GM12878 (cell line): ENCODE measurements at regions not wholly inside any gene's neighbourhood (a gene's known extent, or its start where the extent isn't known, plus 50 kb on each side); places are given as distances from the start of the nearest gene placed in this dataset.

Source experiments
- ATAC-seq: fragments of 200-7000 bp; cut with Tn5 transposase; 3 replicates; pipeline ENCODE4 v1.9.1; 2020; ENCODE audit warnings: mild to moderate bottlenecking, moderate library complexity
- BruUV-seq: library from RNA; stranded (reverse); fragments of 400-500 nt; replicated peaks from 2 replicates; lab custom pipeline; 2021; lab: Mats Ljungman, UMichigan
- CTCF ChIA-PET: fragments of 300-600 bp; sonication (Branson Sonifier 250); formaldehyde crosslinking; extraction: SDS; loops from one replicate; lab custom pipeline; 2021; ENCODE audit warnings: inconsistent platforms; lab: Yijun Ruan, JAX
- POLR2A ChIA-PET: fragments of 350-600 bp; formaldehyde crosslinking; extraction: SDS; loops from one replicate; lab custom pipeline; 2021; ENCODE audit warnings: inconsistent platforms; lab: Charles Lee
- RAD21 ChIA-PET: fragments of 300-600 bp; sonication (Branson Sonifier 250); formaldehyde crosslinking; loops from one replicate; lab custom pipeline; 2023; ENCODE audit warnings: antibody characterized with exemption; ENCODE audit not compliant: unreplicated experiment; lab: Charles Lee
- SMC1A ChIA-PET: fragments of 300-600 bp; sonication (Branson Sonifier 250); formaldehyde crosslinking; loops from one replicate; lab custom pipeline; 2023; ENCODE audit not compliant: unreplicated experiment, uncharacterized antibody; lab: Charles Lee
- DNase-seq: peaks from one replicate; pipeline ENCODE4 v3.0.0-alpha.2; 2011; ENCODE audit warnings: low read depth, low spot score
- FAIRE-seq: peaks from 3 replicates; lab custom pipeline; 2011; peaks lifted over from hg19 to GRCh38; lab: Jason Lieb, UNC
- H2AFZ ChIP-seq: 2 replicates; pipeline ENCODE4 v1.6.0; 2011; ENCODE audit warnings: low read depth, low read length, control low read depth; ENCODE audit not compliant: control insufficient read depth
- H3K27ac ChIP-seq: 2 replicates; pipeline ENCODE4 v1.5.1; 2011; ENCODE audit warnings: control low read depth; ENCODE audit not compliant: control insufficient read depth, insufficient read depth
- H3K27me3 ChIP-seq, 2 experiments: replicated peaks in 1 of 2; 2 replicates each; pipeline versions ENCODE4 v1.6.0 to v1.6.1; 2011; ENCODE audit warnings: low read length in 1 of 2; ENCODE audit not compliant: control insufficient read depth in 2 of 2, insufficient read depth in 2 of 2
- H3K36me3 ChIP-seq, 2 experiments: 2 replicates each; pipeline ENCODE4 v1.5.1; 2011; ENCODE audit warnings: low read length in 1 of 2; ENCODE audit not compliant: control insufficient read depth in 2 of 2, insufficient read depth in 2 of 2
- H3K4me1 ChIP-seq: 2 replicates; pipeline ENCODE4 v1.6.1; 2011; ENCODE audit warnings: mild to moderate bottlenecking, low read length, moderate library complexity, mixed read lengths; ENCODE audit not compliant: control insufficient read depth, insufficient read depth
- H3K4me2 ChIP-seq: 2 replicates; pipeline ENCODE4 v1.6.0; 2011; ENCODE audit warnings: control low read depth; ENCODE audit not compliant: control insufficient read depth, insufficient read depth
- H3K4me3 ChIP-seq: fragments of 200-600 bp; sonication (generic); 2 replicates; pipeline ENCODE4 v1.5.1; 2016
- H3K79me2 ChIP-seq: 2 replicates; pipeline ENCODE4 v1.6.0; 2011; ENCODE audit warnings: low read length; ENCODE audit not compliant: control insufficient read depth, insufficient read depth
- H3K9ac ChIP-seq: 2 replicates; pipeline ENCODE4 v1.8.0; 2011; ENCODE audit warnings: low read length, control low read depth, mixed read lengths; ENCODE audit not compliant: control insufficient read depth, insufficient read depth
- H3K9me3 ChIP-seq: replicated peaks from 3 replicates; pipeline ENCODE4 v1.5.1; 2011; ENCODE audit warnings: mild to moderate bottlenecking, low read length; ENCODE audit not compliant: control insufficient read depth, insufficient read depth
- H4K20me1 ChIP-seq: 2 replicates; pipeline ENCODE4 v1.6.0; 2011; ENCODE audit not compliant: control insufficient read depth, insufficient read depth
- ATF7 ChIP-seq: fragments of 450-650 bp; IDR thresholded peaks from 2 replicates; pipeline ENCODE4 v1.6.1; 2016; ENCODE audit warnings: low read depth, mild to moderate bottlenecking
- GATAD2B ChIP-seq: fragments of 450-650 bp; conservative IDR thresholded peaks from 2 replicates; pipeline ENCODE4 v1.6.1; 2017; ENCODE audit warnings: low read depth, mild to moderate bottlenecking, moderate library complexity
- KAT2A ChIP-seq: conservative IDR thresholded peaks from 2 replicates; pipeline ENCODE4 v1.6.1; 2011; ENCODE audit warnings: low read depth, low read length; ENCODE audit not compliant: control insufficient read depth
- MEF2A ChIP-seq: IDR thresholded peaks from 2 replicates; pipeline ENCODE4 v1.6.1; 2011; ENCODE audit warnings: low read depth, mild to moderate bottlenecking, low read length, moderate library complexity; ENCODE audit not compliant: insufficient read depth
- MXI1 ChIP-seq: fragments of 150-350 bp; IDR thresholded peaks from 2 replicates; pipeline ENCODE4 v1.6.1; 2011; ENCODE audit warnings: low read depth, mild to moderate bottlenecking, inconsistent platforms, low read length, improper control_type of control experiment
- NFXL1 ChIP-seq: fragments of 450-650 bp; IDR thresholded peaks from 2 replicates; pipeline ENCODE4 v1.6.1; 2017; ENCODE audit warnings: antibody characterized with exemption, mild to moderate bottlenecking, borderline replicate concordance
- PML ChIP-seq: IDR thresholded peaks from 2 replicates; pipeline ENCODE4 v1.6.1; 2012; ENCODE audit warnings: low read length, inconsistent platforms
- RUNX3 ChIP-seq: IDR thresholded peaks from 2 replicates; pipeline ENCODE4 v1.6.1; 2012; ENCODE audit warnings: low read length, inconsistent platforms
- SMAD5 ChIP-seq: IDR thresholded peaks from 2 replicates; pipeline ENCODE4 v1.6.1; 2016; ENCODE audit warnings: antibody characterized with exemption, low read depth
- WGBS: methylation state at CpG from one replicate; pipeline ENCODE4 v1.1.6; 2016; ENCODE audit warnings: low lambda C conversion rate; ENCODE audit not compliant: insufficient replicate concordance, insufficient coverage; ENCODE audit errors: missing lambda C conversion rate; 5-methylcytosine and 5-hydroxymethylcytosine counted together
- in situ Hi-C: fragments of 300-500 bp; cut with MboI; formaldehyde crosslinking; loops from 9 replicates; pipeline ENCODE4 v1.14.3; 2018; ENCODE audit warnings: mixed read lengths
- intact Hi-C: fragments of 100-400 bp; cut with micrococcal nuclease; formaldehyde crosslinking; loops from one replicate; pipeline ENCODE4 v1.14.2; 2022; ENCODE audit not compliant: unreplicated experiment
- TF ChIP-seq, protein P1 (sequence below): fragments of 450-650 bp; formaldehyde crosslinking; IDR thresholded peaks from 2 replicates; pipeline ENCODE4 v1.5.0; 2022; ENCODE audit warnings: mild to moderate bottlenecking, missing genetic modification characterization
- TF ChIP-seq, protein P2 (sequence below): IDR thresholded peaks from 2 replicates; pipeline ENCODE4 v1.6.1; 2012; ENCODE audit warnings: low read depth, low read length, improper control_type of control experiment
- TF ChIP-seq, protein P3 (sequence below): IDR thresholded peaks from 2 replicates; pipeline ENCODE4 v1.6.1; 2012; ENCODE audit warnings: low read depth, low read length, improper control_type of control experiment

DNA sequence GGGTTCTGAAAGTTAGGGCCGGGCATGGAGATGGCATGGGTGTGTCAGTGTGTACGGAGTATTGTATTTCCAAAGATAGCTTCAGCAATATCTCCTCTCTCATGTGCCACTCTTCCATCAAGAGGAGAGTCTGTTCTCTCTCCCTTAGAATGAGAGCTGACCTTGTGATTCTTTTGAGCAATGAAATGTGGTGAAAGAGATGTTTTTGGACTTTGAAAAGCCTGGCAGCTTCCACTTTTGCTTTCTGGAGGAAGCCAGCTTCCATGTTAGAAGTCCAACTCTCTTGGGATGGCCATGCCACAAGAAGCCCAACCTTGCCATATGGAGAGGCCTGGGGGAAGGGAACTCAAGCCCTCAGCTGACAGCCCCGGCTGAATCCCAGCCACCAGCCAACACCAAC lies 72.4 kb upstream of the GZMB start:
- TF ChIP-seq PML (no peak), NFXL1 (no peak), MEF2A (no peak), RUNX3 (no peak), MXI1 (no peak), ATF7 (no peak), KAT2A (no peak), SMAD5 (no peak), GATAD2B (no peak)
- TF ChIP-seq, protein P1, sequence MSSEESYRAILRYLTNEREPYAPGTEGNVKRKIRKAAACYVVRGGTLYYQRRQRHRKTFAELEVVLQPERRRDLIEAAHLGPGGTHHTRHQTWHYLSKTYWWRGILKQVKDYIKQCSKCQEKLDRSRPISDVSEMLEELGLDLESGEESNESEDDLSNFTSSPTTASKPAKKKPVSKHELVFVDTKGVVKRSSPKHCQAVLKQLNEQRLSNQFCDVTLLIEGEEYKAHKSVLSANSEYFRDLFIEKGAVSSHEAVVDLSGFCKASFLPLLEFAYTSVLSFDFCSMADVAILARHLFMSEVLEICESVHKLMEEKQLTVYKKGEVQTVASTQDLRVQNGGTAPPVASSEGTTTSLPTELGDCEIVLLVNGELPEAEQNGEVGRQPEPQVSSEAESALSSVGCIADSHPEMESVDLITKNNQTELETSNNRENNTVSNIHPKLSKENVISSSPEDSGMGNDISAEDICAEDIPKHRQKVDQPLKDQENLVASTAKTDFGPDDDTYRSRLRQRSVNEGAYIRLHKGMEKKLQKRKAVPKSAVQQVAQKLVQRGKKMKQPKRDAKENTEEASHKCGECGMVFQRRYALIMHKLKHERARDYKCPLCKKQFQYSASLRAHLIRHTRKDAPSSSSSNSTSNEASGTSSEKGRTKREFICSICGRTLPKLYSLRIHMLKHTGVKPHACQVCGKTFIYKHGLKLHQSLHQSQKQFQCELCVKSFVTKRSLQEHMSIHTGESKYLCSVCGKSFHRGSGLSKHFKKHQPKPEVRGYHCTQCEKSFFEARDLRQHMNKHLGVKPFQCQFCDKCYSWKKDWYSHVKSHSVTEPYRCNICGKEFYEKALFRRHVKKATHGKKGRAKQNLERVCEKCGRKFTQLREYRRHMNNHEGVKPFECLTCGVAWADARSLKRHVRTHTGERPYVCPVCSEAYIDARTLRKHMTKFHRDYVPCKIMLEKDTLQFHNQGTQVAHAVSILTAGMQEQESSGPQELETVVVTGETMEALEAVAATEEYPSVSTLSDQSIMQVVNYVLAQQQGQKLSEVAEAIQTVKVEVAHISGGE (CRISPR knock-in tag): no peak
- TF ChIP-seq, protein P2, sequence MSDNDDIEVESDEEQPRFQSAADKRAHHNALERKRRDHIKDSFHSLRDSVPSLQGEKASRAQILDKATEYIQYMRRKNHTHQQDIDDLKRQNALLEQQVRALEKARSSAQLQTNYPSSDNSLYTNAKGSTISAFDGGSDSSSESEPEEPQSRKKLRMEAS: no peak
- TF ChIP-seq, protein P3, sequence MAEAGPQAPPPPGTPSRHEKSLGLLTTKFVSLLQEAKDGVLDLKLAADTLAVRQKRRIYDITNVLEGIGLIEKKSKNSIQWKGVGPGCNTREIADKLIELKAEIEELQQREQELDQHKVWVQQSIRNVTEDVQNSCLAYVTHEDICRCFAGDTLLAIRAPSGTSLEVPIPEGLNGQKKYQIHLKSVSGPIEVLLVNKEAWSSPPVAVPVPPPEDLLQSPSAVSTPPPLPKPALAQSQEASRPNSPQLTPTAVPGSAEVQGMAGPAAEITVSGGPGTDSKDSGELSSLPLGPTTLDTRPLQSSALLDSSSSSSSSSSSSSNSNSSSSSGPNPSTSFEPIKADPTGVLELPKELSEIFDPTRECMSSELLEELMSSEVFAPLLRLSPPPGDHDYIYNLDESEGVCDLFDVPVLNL: no peak
- intact Hi-C loops (no loop called here), in situ Hi-C loops (no loop called here)
- no peak for FAIRE-seq
- Histone ChIP-seq H2AFZ (peak overlapping the region; percentile 54), H3K79me2 (no peaks in the 10 kb centered on the region), H3K27ac (no peak overlapping the region), H3K27me3 (no peaks in the 10 kb centered on the region), H3K4me1 (peaks cover 15% of the 10 kb centered on the region), H4K20me1 (no peaks in the 10 kb centered on the region), H3K36me3 (no peaks in the 10 kb centered on the region), H3K9me3 (no peaks in the 10 kb centered on the region; the same call in 2 of the 3 replicates), H3K4me3 (no peak overlapping the region), H3K9ac (no peak overlapping the region), H3K4me2 (no peak overlapping the region)
- CTCF ChIA-PET: interaction anchor here (0.6 to 9.0 kb wide), 15 partner anchors 11 to 445 kb away, joined by 3 to 188 read pairs (median 4); no protein-coding TSS in a partner anchor
- ATAC-seq: no peak
- POLR2A ChIA-PET: interaction anchor here (1.3 to 2.0 kb wide), 2 partner anchors 13 to 33 kb away, joined by 3 to 14 read pairs; no protein-coding TSS in a partner anchor
- 100% methylated on average over 3 of the region's 3 CpGs for WGBS
- RAD21 ChIA-PET: interaction anchor here (0.8 to 9.3 kb wide), 14 partner anchors 9 to 447 kb away, joined by 3 to 73 read pairs (median 4); no protein-coding TSS in a partner anchor
- no TSS peak for BruUV-seq
- DNase-seq: no peak
- SMC1A ChIA-PET: interaction anchor here (1.0 to 14.6 kb wide), 16 partner anchors 9 to 447 kb away, joined by 3 to 217 read pairs (median 4); no protein-coding TSS in a partner anchor
